ENCODE measurements at regions not wholly inside any gene's neighbourhood (a gene's known extent, or its start where the extent isn't known, plus 50 kb on each side); places are given as distances from the start of the nearest gene placed in this dataset.
"Not testable (repeated sequence)": the region's sequence is repeated elsewhere in the genome, so short reads cannot be mapped to it uniquely, and the experiment has no call there.

GRCh38 chr2:13791019-13791547 is 841.4 kb upstream of the LRATD1 start:
- no peak for DNase-seq (ENCODE audit: low read depth in 2 of 2, low spot score in 1 of 2)

GRCh38 chr2:13806539-13806938 is 826.0 kb upstream of the LRATD1 start:
- no peak for DNase-seq (ENCODE audit: low read depth in 2 of 2, low spot score in 1 of 2)

- DNase-seq (ENCODE audit: low read depth in 2 of 2, low spot score in 1 of 2): no peak
These were observed 819.3 kb upstream of the LRATD1 start for GRCh38 chr2:13813236-13813635.

- DNase-seq (ENCODE audit: low read depth in 2 of 2, low spot score in 1 of 2): no peak
These were observed 814.5 kb upstream of the LRATD1 start for GRCh38 chr2:13818002-13818401.

- DNase-seq (ENCODE audit: low read depth in 2 of 2, low spot score in 1 of 2): no peak
These were observed 812.6 kb upstream of the LRATD1 start for GRCh38 chr2:13819896-13820295.

GRCh38 chr2:13821255-13821880 is 811.1 kb upstream of the LRATD1 start:
- DNase-seq (ENCODE audit: low read depth in 2 of 2, low spot score in 1 of 2): no peak

GRCh38 chr2:13822365-13822764 is 810.2 kb upstream of the LRATD1 start:
- DNase-seq (ENCODE audit: low read depth in 2 of 2, low spot score in 1 of 2): no peak

- no peak for DNase-seq (ENCODE audit: low read depth in 2 of 2, low spot score in 1 of 2)
These were observed 806.1 kb upstream of the LRATD1 start for GRCh38 chr2:13826314-13826853.

GRCh38 chr2:13858626-13859025 is 773.9 kb upstream of the LRATD1 start:
- no peak for DNase-seq (ENCODE audit: low read depth in 2 of 2, low spot score in 1 of 2)

GRCh38 chr2:13868275-13868674 is 764.2 kb upstream of the LRATD1 start:
- DNase-seq (ENCODE audit: low read depth in 2 of 2, low spot score in 1 of 2): not testable (repeated sequence)

- no peak for DNase-seq (ENCODE audit: low read depth in 2 of 2, low spot score in 1 of 2)
These were observed 756.0 kb upstream of the LRATD1 start for GRCh38 chr2:13876491-13877037.

- no peak for DNase-seq (ENCODE audit: low read depth in 2 of 2, low spot score in 1 of 2)
These were observed 754.9 kb upstream of the LRATD1 start for GRCh38 chr2:13877571-13877970.

GRCh38 chr2:13884291-13884976 is 748.1 kb upstream of the LRATD1 start:
- no peak for DNase-seq (ENCODE audit: low read depth in 2 of 2, low spot score in 1 of 2)

GRCh38 chr2:13901526-13901925 is 731.0 kb upstream of the LRATD1 start:
- no peak for DNase-seq (ENCODE audit: low read depth in 2 of 2, low spot score in 1 of 2)

- DNase-seq (ENCODE audit: low read depth in 2 of 2, low spot score in 1 of 2): no peak
These were observed 726.7 kb upstream of the LRATD1 start for GRCh38 chr2:13905831-13906230.

- DNase-seq (ENCODE audit: low read depth in 2 of 2, low spot score in 1 of 2): no peak
These were observed 716.5 kb upstream of the LRATD1 start for GRCh38 chr2:13916066-13916465.

- DNase-seq (ENCODE audit: low read depth in 2 of 2, low spot score in 1 of 2): no peak
These were observed 714.6 kb upstream of the LRATD1 start for GRCh38 chr2:13917958-13918357.

- DNase-seq (ENCODE audit: low read depth in 2 of 2, low spot score in 1 of 2): no peak
These were observed 712.5 kb upstream of the LRATD1 start for GRCh38 chr2:13919981-13920382.

- DNase-seq (ENCODE audit: low read depth in 2 of 2, low spot score in 1 of 2): no peak
These were observed 711.3 kb upstream of the LRATD1 start for GRCh38 chr2:13921245-13921644.

GRCh38 chr2:13923823-13924222 is 708.7 kb upstream of the LRATD1 start:
- DNase-seq (ENCODE audit: low read depth in 2 of 2, low spot score in 1 of 2): no peak

GRCh38 chr2:13942111-13942510 is 690.4 kb upstream of the LRATD1 start:
- DNase-seq (ENCODE audit: low read depth in 2 of 2, low spot score in 1 of 2): no peak

GRCh38 chr2:13950761-13951160 is 681.8 kb upstream of the LRATD1 start:
- DNase-seq (ENCODE audit: low read depth in 2 of 2, low spot score in 1 of 2): no peak

Data from stimulated activated CD8-positive, alpha-beta memory T cell treated with anti-CD3 and anti-CD28 coated beads, Interleukin-4, amount 100 ng/mL, for 1 hour (primary cell).